ENCODE measurements at regions not wholly inside any gene's neighbourhood (a gene's known extent, or its start where the extent isn't known, plus 50 kb on each side); places are given as distances from the start of the nearest gene placed in this dataset.

- Histone ChIP-seq H3K79me2 (replicated peaks; ENCODE audit: insufficient read depth) (no peaks in the 10 kb centered on the region), H2AFZ (no peak overlapping the region), H4K20me1 (replicated peaks; ENCODE audit: insufficient read depth) (no peaks in the 10 kb centered on the region), H3K27ac (ENCODE audit: low read depth) (no peak overlapping the region), H3K4me2 (no peak overlapping the region), H3K4me3 (no peak overlapping the region), H3K9me2 (ENCODE audit: insufficient read depth) (no peaks in the 10 kb centered on the region), H3F3A (replicated peaks; ENCODE audit: low read depth) (no peaks in the 10 kb centered on the region), H3K4me1 (ENCODE audit: insufficient read depth) (peaks cover 2% of the 10 kb centered on the region), H3K27me3 (ENCODE audit: insufficient read depth) (no peaks in the 10 kb centered on the region), H3K36me3 (ENCODE audit: insufficient read depth) (no peaks in the 10 kb centered on the region)
- Mint-ChIP-seq H3K4me1 (peaks cover 7% of the 10 kb centered on the region), H3K36me3 (ENCODE audit: low read depth) (no peaks in the 10 kb centered on the region), H3K4me3 (no peak overlapping the region), H3K27ac (no peak overlapping the region), H3K9me3 (no peaks in the 10 kb centered on the region), H3K27me3 (ENCODE audit: insufficient read depth, low read depth, poor library complexity) (peaks cover 4% of the 10 kb centered on the region)
- no peak for ATAC-seq
- no peak for DNase-seq (ENCODE audit: low spot score)
- TF ChIP-seq REST (IDR thresholded peaks at IDR 0.05; ENCODE audit: unreplicated experiment) (no peak), CREB1 (CRISPR knock-in tag; IDR thresholded peaks at IDR 0.05; ENCODE audit: low read depth) (no peak), NANOG (IDR thresholded peaks at IDR 0.05; ENCODE audit: borderline replicate concordance) (no peak), ZNF462 (CRISPR knock-in tag; IDR thresholded peaks at IDR 0.05) (no peak), ETS1 (IDR thresholded peaks at IDR 0.05) (no peak), ZNF331 (CRISPR knock-in tag; IDR thresholded peaks at IDR 0.05; ENCODE audit: low read depth) (no peak), POLR2AphosphoS5 (IDR thresholded peaks at IDR 0.05; ENCODE audit: low read depth) (no peak), CTCF (conservative IDR thresholded peaks at IDR 0.05; ENCODE audit: low read depth in 2 of 2) (no peak), JUNB (IDR thresholded peaks at IDR 0.05; ENCODE audit: unreplicated experiment) (no peak)
Observed at GRCh38 chr2:51258301-51258700, 226.4 kb upstream of the NRXN1 start.

All from GM23338 (cell line).